CD4-positive, alpha-beta T cell (primary cell): ENCODE measurements at regions not wholly inside any gene's neighbourhood (a gene's known extent, or its start where the extent isn't known, plus 50 kb on each side); places are given as distances from the start of the nearest gene placed in this dataset.

Experiments
- ATAC-seq: fragments of 200-7000 bp; cut with Tn5 transposase; one replicate; pipeline ENCODE4 v1.10.0; 2022; ENCODE audit warnings: mild to moderate bottlenecking; ENCODE audit not compliant: poor library complexity
- CTCF ChIA-PET: fragments of 350-600 bp; sonication (Branson Sonifier 250); formaldehyde crosslinking; loops from one replicate; lab custom pipeline; 2021; ENCODE audit warnings: antibody characterized with exemption, inconsistent platforms; lab: Charles Lee
- POLR2A ChIA-PET: fragments of 350-600 bp; sonication (Branson Sonifier 250); formaldehyde crosslinking; loops from one replicate; lab custom pipeline; 2021; ENCODE audit warnings: antibody characterized with exemption, inconsistent platforms; lab: Charles Lee
- DNase-seq, 14 experiments: peaks; one replicate each; pipeline ENCODE4 v3.0.0-alpha.2; 2013 to 2020; ENCODE audit warnings: mixed read lengths in 2 of 14
- H3K27ac ChIP-seq, 2 donors: one replicate each; pipeline versions ENCODE4 v1.5.1 to v1.7.0; 2013; ENCODE audit warnings: low read length in 2 of 2, low read depth in 1 of 2, mild to moderate bottlenecking in 1 of 2
- H3K27me3 ChIP-seq, 2 experiments: 1 replicate in 1 of 2; 2 replicates in 1 of 2; pipeline versions ENCODE4 v1.6.1 to v1.7.0; 2013; ENCODE audit warnings: low read length in 2 of 2, control low read depth in 1 of 2, mild to moderate bottlenecking in 1 of 2, moderate library complexity in 1 of 2; ENCODE audit not compliant: insufficient read depth in 2 of 2, control insufficient read depth in 1 of 2
- H3K36me3 ChIP-seq: one replicate; pipeline ENCODE4 v1.6.1; 2013; ENCODE audit warnings: low read length, control low read depth; ENCODE audit not compliant: insufficient read depth
- H3K4me1 ChIP-seq: one replicate; pipeline ENCODE4 v1.6.1; 2013; ENCODE audit warnings: low read length, control low read depth; ENCODE audit not compliant: insufficient read depth
- H3K4me3 ChIP-seq: one replicate; pipeline ENCODE4 v1.5.1; 2013; ENCODE audit warnings: mild to moderate bottlenecking, low read length, moderate library complexity
- H3K9me3 ChIP-seq, 2 experiments: 1 replicate in 1 of 2; 2 replicates in 1 of 2; pipeline versions ENCODE4 v1.6.1 to v1.7.0; 2013; ENCODE audit warnings: low read length in 2 of 2, mild to moderate bottlenecking in 2 of 2, control low read depth in 1 of 2, moderate library complexity in 1 of 2; ENCODE audit not compliant: control insufficient read depth in 1 of 2, insufficient read depth in 1 of 2
- H3K27ac Mint-ChIP-seq: one replicate; pipeline ENCODE4 v1.8.0; 2020; ENCODE audit warnings: mixed read lengths
- H3K27me3 Mint-ChIP-seq: one replicate; pipeline ENCODE4 v1.8.0; 2021; ENCODE audit warnings: mixed read lengths
- H3K36me3 Mint-ChIP-seq: one replicate; pipeline ENCODE4 v1.8.0; 2021; ENCODE audit warnings: low read depth, mixed read lengths
- H3K4me1 Mint-ChIP-seq: one replicate; pipeline ENCODE4 v1.8.0; 2021; ENCODE audit warnings: low read depth, mixed read lengths
- H3K4me3 Mint-ChIP-seq: one replicate; pipeline ENCODE4 v1.8.0; 2020; ENCODE audit warnings: mild to moderate bottlenecking, mixed read lengths
- H3K9me3 Mint-ChIP-seq: one replicate; pipeline ENCODE4 v1.8.0; 2020; ENCODE audit warnings: mixed read lengths
- intact Hi-C, 2 experiments: fragments of 100-400 bp; cut with DNase I in 1 of 2; cut with micrococcal nuclease in 1 of 2; formaldehyde crosslinking; loops; one replicate each; pipeline versions ENCODE4 v1.15.1 to v1.9.0; 2023 to 2025; cut with DNase I, micrococcal nuclease
- TF ChIP-seq, protein P1 (sequence below): fragments of 200-600 bp; IDR thresholded peaks from one replicate; pipeline ENCODE4 v1.8.0; 2022; ENCODE audit warnings: antibody characterized with exemption, mild to moderate bottlenecking

DNA sequence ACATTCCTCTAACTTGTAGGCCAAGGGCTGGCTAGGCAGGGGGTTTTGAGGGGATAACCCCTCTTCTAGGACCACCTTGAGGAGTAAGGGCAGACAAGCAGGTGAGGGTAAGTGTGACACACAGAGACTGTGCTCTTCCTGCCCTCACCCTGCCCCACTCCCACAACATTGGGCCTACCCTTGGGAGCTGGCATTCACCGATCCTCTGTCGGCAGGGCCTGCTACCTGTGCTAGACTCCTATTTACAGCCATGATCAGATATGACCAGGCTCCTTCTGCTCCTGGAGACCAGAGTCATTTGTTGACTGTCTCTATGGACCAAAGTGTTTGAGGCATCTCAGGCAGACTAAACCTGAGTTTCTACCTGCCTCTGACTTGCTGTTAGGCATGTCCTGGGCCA is 68.3 kb downstream of the SYF2 start:
- ChIA-PET POLR2A (no interaction called here), CTCF (no interaction called here)
- Histone ChIP-seq H3K27ac (no peak overlapping the region), H3K36me3 (no peaks in the 10 kb centered on the region), H3K4me1 (no peaks in the 10 kb centered on the region), H3K9me3 (peaks cover 0 to 9% of the 10 kb centered on the region in 2 experiments), H3K27me3 (no peaks in the 10 kb centered on the region), H3K4me3 (no peak overlapping the region)
- no peak for ATAC-seq
- H3K27ac Mint-ChIP-seq = no peak overlapping the region
- H3K4me1 Mint-ChIP-seq = no peaks in the 10 kb centered on the region
- peaks cover 6% of the 10 kb centered on the region for H3K27me3 Mint-ChIP-seq
- H3K9me3 Mint-ChIP-seq = peaks cover 4% of the 10 kb centered on the region
- TF ChIP-seq, protein P1, sequence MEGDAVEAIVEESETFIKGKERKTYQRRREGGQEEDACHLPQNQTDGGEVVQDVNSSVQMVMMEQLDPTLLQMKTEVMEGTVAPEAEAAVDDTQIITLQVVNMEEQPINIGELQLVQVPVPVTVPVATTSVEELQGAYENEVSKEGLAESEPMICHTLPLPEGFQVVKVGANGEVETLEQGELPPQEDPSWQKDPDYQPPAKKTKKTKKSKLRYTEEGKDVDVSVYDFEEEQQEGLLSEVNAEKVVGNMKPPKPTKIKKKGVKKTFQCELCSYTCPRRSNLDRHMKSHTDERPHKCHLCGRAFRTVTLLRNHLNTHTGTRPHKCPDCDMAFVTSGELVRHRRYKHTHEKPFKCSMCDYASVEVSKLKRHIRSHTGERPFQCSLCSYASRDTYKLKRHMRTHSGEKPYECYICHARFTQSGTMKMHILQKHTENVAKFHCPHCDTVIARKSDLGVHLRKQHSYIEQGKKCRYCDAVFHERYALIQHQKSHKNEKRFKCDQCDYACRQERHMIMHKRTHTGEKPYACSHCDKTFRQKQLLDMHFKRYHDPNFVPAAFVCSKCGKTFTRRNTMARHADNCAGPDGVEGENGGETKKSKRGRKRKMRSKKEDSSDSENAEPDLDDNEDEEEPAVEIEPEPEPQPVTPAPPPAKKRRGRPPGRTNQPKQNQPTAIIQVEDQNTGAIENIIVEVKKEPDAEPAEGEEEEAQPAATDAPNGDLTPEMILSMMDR = no peak
- no peak for DNase-seq
- H3K36me3 Mint-ChIP-seq = no peaks in the 10 kb centered on the region
- intact Hi-C loops = no loop called here
- no peak overlapping the region for H3K4me3 Mint-ChIP-seq

DNA sequence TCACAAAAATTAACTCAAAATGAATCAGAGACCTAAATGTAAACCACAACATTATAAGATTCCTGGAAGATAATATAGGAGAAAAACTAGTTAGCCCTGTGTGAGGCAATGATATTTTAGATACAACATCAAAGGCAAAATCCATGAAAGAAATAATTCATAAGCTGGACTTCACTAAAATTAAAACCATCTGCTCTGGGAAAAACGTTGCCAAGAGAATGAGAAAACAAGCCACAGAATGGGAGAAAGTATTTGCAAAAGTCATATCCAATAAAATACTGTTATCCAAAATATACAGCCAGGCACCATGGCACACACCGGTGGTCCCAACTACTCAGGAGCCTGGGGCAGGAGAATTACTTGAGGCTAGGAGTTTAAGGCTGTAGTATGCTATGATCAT is 70.3 kb downstream of the SYF2 start:
- POLR2A ChIA-PET = no interaction called here
- Mint-ChIP-seq H3K9me3 (peaks cover 4% of the 10 kb centered on the region), H3K4me1 (no peaks in the 10 kb centered on the region), H3K27me3 (peaks cover 13% of the 10 kb centered on the region), H3K27ac (no peak overlapping the region), H3K4me3 (no peak overlapping the region), H3K36me3 (no peaks in the 10 kb centered on the region)
- H3K4me3 ChIP-seq = no peak overlapping the region
- H3K36me3 ChIP-seq = no peaks in the 10 kb centered on the region
- no peaks in the 10 kb centered on the region for H3K4me1 ChIP-seq
- no peak for DNase-seq
- peaks cover 0 to 13% of the 10 kb centered on the region in 2 experiments for H3K9me3 ChIP-seq
- TF ChIP-seq, protein P1 = no peak
- intact Hi-C loops = no loop called here
- no peak for ATAC-seq
- H3K27ac ChIP-seq = no peak overlapping the region
- CTCF ChIA-PET = no interaction called here
- no peaks in the 10 kb centered on the region for H3K27me3 ChIP-seq

DNA sequence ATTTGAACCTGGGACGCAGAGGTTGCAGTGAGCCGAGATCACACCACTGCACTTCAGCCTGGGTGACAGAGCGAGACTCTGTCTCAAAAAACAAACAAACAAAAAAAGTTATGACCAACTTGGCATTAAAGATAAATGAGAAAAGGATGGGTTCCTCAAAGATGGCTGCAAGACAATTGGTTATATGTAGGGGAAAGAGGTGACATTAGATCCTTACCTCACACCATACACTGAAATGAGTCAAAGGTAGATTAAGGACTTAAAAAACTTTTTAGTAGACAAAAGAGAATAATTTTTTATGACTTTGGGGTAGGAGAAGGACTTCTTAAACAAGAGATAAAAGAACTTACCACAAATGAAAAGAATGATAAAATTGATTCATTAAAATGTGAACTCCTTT is 74.5 kb downstream of the SYF2 start:
- no peaks in the 10 kb centered on the region for H3K9me3 Mint-ChIP-seq
- no peaks in the 10 kb centered on the region for H3K27me3 ChIP-seq
- H3K4me1 ChIP-seq = no peaks in the 10 kb centered on the region
- no peak overlapping the region for H3K27ac Mint-ChIP-seq
- CTCF ChIA-PET = no interaction called here
- DNase-seq = no peak
- H3K36me3 Mint-ChIP-seq = no peaks in the 10 kb centered on the region
- peaks cover 18% of the 10 kb centered on the region for H3K27me3 Mint-ChIP-seq
- H3K9me3 ChIP-seq = peaks cover 0 to 4% of the 10 kb centered on the region in 2 experiments
- H3K36me3 ChIP-seq = no peaks in the 10 kb centered on the region
- POLR2A ChIA-PET = no interaction called here
- TF ChIP-seq, protein P1 = no peak
- no peaks in the 10 kb centered on the region for H3K4me1 Mint-ChIP-seq
- H3K27ac ChIP-seq = no peak overlapping the region
- intact Hi-C loops = no loop called here
- no peak for ATAC-seq
- no peak overlapping the region for H3K4me3 ChIP-seq
- H3K4me3 Mint-ChIP-seq = no peak overlapping the region
